T1000 (cell line): ENCODE measurements at regions not wholly inside any gene's neighbourhood (a gene's known extent, or its start where the extent isn't known, plus 50 kb on each side); places are given as distances from the start of the nearest gene placed in this dataset.
"Not testable (repeated sequence)": the region's sequence is repeated elsewhere in the genome, so short reads cannot be mapped to it uniquely, and the experiment has no call there.

Experiments
- DNase-seq: peaks from one replicate; lab custom pipeline; 2025; ENCODE audit warnings: mixed read lengths; lab: John Stamatoyannopoulos, UW

DNA sequence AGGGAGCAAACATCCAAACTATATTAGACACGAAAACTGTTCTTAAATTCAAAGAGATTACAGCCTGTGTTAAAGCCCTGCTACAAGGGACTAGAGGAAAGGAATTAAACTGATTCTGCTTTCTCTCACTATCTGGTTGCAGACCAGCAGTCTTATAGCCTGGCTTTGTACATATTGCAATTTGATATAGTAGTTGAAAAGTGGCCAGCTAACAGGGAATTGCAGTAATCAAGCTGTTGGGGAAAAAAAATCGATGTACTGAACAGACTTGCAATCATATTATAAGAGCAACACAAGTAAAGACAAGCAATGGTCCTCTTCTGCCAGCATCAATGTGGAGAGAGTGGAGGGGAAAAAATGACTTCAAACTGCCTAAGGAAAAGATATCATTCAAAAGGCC lies 364.4 kb upstream of the EPHA5 start:
- no peak for DNase-seq

DNA sequence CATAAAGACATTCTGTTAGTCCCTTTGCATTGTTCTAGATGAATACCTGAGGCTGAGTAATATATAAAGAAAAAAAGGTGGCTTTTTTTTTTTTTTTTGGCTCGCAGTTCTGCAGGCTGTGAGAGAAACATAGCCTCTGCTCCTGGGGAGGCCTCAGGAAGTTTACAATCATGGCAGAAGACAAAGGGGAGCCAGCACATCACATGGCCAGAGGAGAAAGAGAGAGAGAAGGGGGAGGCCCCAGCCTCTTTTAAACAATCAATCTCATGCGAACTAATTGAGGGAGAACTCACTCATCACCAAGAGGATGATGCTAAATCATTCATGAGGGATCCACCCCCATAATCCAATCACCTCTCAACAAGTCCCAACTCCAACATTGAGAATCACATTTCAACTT lies 364.0 kb upstream of the EPHA5 start:
- DNase-seq: no peak

DNA sequence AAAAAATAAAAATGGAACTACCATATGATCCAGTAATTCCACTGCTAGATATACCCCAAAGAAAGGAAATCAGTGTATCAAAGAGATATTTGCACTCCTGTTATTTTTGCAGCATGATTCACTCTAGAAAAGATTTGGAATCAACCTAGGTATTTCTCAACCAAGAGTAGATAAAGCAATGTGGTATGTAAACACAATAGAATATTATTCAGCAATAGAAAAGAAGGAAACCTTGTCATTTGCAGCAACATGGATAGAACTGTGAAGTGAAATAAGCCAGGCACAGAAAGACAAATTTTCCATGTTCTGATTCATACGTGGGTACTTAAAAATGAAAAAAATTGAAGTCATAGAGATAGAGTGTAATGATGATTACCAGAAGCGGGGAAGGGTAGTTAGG lies 362.3 kb upstream of the EPHA5 start:
- DNase-seq: no peak

DNA sequence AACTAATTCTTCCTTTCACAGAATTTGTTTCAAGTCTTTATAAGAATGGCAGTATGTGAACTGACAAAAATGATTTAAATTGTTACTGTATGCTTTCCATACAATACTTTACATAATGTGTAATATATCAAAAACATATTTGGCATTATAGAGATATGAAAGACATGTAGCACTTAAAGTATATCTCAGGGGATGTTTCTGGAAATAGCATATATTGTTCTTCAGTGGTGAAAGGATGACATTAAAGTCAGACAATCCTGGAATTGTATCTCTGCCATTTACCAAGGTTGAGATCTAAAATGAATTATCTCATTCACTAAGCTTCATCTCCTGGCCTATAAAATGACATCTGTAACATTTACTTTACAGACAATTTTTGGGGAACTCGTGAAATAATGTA lies 358.4 kb upstream of the EPHA5 start:
- no peak for DNase-seq

DNA sequence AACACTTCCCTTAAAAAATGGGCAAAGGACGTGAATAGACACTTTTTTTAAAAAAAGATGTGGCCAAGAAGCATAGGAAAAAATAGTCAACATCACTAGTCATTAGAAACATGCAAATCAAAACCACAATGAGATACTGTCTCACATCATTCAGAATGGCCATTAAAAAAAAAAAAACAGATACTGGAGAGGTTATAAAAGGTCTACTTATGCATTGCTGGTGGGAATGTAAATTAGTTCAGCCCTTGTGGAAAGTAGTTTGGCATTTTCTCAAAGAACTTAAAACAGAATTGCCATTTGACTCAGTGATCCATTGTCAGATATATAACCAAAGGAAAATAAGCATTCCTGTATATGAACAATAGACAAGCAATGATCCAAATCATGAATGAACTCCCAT lies 352.8 kb upstream of the EPHA5 start:
- DNase-seq: no peak

DNA sequence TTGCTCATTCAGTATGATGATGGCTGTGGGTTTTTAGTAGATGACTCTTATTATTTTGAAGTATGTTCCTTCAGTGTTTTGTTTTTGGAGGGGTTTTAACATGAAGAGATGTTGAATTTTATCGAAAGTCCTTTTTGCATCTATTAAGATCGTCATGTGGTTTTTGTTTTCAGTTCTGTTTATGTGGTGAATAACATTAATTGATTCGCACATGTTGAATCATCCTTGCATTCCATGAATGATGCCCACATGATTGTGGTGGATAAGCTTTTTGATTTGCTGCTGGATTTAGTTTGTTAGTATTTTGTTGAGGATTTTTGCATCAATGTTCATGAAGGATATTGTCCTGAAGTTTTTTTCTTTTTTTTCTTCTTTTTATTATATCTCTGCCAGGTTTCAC lies 347.4 kb upstream of the EPHA5 start:
- DNase-seq: no peak

DNA sequence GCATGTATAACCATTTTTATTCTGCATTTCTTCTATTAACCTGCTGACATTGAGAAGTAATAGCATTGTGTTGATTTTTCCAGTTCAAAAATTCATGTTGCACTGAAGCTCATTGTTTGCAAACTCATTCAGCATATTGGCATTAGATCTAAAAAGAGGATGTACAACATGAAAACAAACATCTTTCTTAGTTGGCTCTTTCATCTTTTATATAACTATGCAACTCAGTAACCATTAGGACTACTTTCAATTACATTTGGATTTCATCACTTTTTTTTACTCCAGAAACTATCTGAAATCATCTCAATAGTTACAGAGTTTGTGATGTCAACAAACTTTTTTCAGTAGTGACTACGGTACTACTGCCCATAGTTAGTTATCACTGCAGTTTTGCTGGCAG lies 346.0 kb upstream of the EPHA5 start:
- DNase-seq: no peak

DNA sequence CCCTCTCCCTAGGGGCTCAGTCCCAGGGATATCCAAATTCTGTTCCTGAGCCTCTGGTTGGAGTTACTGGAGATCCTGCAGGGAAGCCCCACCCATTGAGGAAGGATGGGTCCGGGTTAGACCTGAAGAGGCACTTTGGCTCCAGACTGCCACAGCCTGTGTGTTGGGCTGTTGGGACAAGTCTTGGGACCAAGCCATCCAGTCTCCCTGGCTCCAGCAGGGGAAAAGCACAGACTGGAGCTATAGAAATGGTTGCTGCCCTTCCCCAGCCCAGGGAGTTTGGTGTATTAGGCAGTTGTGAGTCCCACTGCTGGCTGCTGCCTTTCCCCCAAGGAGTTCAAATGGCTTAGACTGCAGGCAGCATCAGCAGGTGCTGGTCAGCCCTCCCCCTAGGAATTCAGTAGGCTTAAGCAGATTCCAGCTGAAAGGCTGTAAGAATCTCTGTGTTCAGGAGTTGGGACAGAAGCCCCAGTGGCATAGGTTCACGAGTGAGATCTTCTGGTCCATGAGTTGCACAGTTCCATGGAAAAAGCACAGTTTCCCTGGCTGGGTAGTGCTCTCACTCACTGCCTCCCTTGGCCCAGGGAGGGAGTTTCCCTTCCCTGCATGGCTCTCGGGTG lies 344.0 kb upstream of the EPHA5 start:
- no peak for DNase-seq

DNA sequence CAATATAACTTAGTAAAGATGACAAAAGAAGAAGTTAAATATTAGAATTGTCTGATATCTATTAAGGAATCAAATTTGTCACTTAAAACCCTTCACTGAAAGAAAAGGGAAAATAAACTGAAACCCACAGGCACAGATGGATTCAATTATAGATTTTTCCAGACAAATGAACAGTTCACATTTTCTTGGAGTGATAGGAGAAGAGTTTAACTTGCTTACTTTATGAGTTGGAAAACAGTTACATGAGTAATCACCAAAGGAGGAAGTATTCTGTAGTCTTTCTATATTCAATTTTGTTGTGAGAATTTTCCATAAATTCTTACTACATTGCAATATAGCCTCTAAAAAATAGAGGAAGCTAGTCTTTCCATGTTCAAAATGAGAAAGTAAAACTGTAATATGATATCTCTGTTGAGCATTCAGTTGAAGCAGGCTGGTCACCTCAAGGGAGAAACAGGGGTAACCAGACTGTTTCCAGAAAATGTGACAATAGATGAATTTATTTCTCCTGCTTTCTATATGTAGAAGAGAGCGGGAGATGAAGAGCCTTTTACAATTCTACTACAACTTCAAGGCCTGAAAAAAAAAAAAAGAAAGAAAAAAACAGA lies 330.3 kb upstream of the EPHA5 start:
- DNase-seq: no peak

DNA sequence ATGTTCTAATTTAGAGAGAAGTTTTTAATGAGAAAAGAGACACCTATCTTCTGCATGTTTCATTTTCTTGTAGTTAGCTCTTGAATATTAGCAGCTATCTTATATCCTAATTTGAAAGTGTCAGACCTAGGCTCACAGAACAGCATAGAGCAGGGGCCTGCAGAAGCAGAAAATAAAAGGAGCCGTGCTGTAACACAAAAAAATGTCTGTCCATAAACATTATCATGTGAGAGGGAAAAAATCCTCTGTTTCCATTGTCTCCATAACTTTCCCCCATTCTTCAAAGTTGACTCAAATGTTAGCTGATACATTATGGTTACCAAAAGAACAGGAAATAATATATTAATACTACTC lies 329.2 kb upstream of the EPHA5 start:
- no peak for DNase-seq

DNA sequence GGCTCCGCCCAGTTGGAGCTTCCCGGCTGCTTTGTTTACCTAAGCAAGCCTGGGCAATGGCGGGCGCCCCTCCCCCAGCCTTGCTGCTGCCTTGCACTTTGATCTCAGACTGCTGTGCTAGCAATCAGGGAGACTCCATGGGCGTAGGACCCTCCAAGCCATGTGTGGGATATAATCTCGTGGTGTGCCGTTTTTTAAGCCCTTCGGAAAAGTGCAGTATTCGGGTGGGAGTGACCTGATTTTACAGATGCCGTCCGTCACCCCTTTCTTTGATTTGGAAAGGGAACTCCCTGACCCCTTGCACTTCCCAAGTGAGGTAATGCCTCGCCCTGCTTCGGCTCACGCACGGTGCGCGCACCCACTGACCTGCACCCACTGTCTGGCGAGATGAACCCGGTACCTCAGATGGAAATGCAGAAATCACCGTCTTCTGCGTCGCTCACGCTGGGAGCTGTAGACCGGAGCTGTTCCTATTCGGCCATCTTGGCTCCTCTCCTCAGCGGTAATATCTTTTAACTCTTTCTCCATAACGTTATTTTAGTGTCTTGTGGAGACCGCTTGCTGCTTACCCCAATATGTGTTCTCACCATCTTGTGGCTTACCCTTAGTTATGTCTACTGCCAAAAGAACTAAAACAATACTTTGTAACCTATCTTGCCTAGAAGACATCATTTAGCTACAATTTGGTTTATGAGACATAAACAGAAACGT lies 328.7 kb upstream of the EPHA5 start:
- not testable (repeated sequence) for DNase-seq

DNA sequence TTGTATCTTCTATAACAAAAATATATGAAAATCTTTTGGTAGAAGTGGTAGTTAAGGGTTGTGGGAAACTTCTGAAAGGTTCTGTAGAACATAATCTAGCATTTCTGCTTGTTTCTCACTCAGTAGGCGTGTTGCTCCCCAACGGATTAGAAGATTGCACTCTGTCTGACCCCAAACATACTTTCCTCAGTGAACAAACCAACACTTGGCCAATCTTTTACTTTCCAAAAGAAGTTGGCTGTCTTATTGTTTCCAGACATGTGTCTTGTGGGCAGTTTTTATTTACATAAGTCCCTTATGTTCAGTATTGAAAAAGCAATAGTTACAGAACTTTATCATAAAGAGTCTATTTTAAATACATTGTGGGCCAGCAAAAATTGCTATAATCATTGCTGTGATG lies 312.8 kb upstream of the EPHA5 start:
- DNase-seq: no peak

DNA sequence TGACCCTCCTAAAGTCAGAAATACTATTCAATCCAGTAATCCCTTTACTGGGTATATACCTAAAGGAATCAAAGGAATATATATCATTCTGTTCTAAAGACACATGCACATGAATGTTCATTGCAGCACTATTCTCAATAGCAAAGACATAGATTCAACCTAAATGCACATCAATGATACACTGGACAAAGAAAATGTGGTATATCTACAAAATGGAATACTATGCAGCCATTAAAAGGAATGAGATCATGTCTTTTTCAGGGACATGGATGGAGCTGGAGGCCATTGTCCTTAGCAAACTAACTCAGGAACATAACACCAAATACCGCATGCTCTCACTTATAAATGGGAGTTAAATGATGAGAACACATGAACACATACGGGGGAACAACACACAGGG lies 306.0 kb upstream of the EPHA5 start:
- no peak for DNase-seq

DNA sequence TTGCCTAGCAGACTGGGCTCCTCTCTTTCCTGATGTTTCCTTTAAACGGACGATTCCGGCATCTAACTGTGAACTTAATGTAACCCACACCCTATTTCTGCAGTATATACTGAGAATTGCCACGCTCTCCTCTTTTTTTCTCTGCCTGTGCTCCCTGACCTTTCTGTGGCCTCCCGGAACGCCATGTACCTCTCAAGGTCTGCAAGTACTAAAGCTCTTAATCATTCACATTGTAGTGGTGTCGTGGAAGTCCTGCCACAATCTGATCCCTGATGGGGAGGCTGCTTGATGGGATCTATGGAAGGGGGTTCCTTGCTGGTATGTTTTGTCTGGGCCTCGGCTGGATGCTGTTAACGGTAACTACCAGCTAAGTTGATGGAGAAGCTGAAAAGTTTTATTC lies 302.9 kb upstream of the EPHA5 start:
- no peak for DNase-seq

DNA sequence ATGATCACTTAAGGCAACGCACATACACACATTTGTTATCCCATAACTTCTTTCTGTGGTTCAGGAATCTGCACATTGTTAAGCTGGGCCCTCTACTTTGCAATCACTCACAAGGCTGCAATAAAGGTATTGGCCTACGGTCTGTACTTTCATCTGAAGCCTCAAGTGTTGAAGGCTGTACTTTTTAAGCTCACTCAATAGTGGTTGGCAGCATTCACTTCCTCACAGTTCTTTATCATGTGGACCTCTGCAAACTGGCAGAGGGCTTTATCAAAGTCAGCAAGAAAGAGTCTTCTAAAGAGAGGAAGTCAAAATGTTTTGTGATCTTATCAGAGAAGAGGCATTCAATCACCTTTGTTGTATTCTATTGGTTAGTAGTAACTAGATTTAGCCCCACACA lies 301.4 kb upstream of the EPHA5 start:
- DNase-seq: no peak

DNA sequence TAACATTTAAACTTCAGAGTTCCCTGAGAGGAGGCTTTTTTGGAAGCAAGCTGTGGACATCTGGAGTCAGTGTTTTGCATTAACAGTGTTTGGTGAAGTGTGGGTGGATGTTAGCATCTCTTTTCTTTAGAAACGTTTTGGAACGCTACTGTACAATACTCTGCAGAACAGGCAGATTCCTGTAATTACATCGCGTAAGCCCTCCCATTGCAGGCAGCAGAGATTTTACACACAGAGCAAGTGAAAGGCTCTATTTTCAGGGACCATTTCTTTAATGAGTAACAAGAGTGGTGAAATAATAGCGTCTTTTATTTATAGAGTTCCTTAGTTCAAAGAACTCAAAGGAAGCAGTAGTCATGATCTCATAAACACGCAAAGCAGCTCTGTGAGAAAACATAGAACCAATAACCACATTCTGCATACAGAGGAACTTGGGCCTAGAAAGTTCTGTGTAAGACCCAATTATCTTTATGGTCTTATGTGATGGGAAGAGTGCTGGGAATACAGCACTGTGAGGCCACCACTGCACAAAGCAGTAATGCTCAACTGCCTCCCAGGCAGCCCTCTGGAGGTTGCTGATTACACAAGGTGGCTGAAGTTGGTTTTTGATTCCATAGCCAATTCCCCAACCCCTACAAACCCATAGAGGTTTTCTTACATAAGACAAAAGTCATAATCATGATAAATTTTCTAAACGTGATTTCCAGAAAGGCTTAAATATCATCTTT lies 298.7 kb upstream of the EPHA5 start:
- no peak for DNase-seq

DNA sequence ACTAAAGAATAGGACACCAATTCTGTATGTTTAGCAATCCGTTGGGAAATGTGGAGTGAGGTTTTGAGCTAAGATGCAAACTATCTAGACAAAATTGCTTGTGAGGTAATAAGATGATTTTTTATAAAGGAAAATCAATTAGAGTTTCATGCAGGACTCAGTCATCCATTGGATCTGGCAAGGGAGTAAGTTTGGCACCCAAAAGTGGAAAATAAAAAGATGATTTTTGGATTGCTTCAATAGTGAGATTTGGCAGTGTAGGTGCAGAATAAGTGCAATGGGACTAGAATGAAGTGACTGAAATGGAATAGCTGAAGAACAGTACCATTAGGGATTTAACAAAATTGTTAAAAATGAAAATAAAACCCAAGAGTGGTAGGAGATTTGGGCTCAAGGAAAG lies 290.5 kb upstream of the EPHA5 start:
- no peak for DNase-seq

DNA sequence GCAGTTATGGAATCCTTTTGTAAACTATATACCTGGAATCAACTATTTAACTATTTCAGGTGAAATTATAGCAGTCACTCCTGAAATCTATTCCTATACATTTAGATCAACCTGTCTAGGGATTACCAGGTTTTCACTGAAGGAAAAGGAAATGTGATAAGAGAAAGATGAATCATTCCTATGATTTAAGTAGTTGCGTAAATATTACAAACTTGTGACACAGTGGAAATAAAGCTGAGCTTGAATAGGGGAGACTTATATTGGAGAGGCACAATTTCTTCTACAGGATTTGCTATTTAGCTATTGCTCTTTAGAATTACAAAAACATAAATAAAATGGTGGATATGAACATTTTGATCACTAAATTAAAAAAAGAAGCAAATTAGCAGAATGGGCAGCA lies 284.1 kb upstream of the EPHA5 start:
- no peak for DNase-seq

DNA sequence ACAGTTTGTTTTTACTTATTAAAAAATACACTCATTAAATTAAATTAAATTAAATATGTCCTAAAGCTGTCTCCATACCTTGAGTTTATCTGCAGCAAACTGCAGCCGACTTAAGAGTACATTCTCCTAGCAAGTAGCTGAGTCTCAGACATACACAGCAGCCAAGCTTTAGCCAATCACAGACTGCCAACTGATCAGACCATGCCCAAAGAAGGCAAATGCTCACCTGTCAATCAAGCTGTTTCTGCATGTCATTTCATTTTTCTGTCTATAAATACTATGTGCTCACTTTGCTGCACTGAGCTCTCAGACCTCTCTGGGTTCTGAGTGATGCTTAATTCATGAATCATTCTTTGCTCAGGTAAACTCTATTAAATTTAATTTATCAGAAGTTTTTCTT lies 280.9 kb upstream of the EPHA5 start:
- no peak for DNase-seq

DNA sequence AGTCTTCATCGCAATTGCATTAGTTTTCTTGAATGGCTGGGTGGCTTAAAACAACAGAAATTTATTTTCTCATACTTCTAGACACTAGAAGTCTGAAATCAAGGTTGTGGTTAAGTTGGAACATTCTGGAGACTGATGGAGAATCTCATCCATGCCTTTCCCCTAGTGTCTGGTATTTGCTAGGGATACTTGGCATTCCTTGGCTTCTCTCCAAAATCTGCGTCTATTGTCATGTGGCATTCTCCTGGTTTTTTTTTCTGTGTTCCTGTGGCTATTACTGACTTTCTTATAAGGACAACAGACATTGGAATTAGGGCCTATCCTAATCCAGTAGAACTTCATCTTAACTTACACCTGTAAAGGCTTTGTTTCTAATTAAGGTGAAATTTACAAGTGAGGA lies 272.8 kb upstream of the EPHA5 start:
- no peak for DNase-seq

DNA sequence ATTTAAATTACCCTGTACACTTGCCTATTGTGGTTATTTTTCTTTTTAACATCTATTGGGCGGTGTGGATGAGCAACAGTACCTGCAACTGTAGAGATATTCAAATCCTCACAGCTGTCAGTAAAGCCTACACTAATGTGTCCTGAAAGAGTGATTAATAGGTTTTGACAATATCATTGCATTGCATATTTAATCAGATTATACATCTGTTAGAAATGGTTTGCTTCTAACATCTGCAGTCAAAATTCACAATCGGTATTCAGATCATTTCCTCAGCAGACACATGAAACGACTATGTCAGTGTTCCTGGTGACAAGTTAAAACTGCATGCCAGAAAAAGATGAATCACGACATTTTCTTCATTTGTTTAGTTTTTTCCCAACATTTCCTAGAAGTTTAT lies 254.6 kb upstream of the EPHA5 start:
- no peak for DNase-seq

DNA sequence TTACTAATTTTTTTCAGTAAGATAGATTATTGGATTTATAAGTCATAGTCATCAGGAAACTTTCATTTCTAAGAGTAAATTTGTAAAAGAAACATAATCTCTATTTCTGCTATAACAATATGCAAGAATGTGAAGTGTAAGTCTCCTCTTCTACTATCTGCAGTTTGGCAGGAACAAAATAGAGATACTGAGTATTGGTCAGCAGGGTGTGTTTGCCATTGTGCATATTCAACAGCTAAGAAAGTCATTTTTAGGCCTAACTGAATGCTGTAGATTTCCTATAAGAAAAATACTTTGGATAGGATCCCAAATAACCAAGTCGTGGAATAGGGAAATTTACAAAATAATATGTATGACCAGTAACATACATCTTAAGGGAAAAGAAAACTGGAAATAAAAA lies 253.3 kb upstream of the EPHA5 start:
- DNase-seq: no peak

DNA sequence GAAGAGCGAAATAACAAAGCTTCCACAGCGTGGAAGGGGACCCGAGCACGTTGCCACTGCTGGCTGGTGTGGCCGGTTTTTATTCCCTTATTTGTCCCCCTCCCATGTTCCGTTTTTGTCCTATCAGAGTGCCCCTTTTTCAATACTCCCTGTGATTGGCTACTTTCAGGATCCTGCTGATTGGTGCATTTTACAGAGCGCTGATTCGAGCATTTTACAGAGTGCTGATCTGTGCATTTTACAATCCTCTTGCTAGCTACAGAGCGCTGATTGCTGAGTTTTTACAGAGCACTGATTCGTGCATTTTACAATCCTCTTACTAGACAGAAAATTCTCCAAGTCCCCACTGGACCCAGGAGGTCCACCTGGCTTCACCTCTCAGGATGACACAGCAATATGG lies 250.9 kb upstream of the EPHA5 start:
- DNase-seq: no peak
